Heart right ventricle (tissue), 16 donors: ENCODE measurements at regions not wholly inside any gene's neighbourhood (a gene's known extent, or its start where the extent isn't known, plus 50 kb on each side); places are given as distances from the start of the nearest gene placed in this dataset.

ENCODE experiments used
- ATAC-seq, 8 donors: fragments of 200-7000 bp; cut with Tn5 transposase; one replicate each; pipeline ENCODE4 v1.9.1; 2020; ENCODE audit warnings: mild to moderate bottlenecking in 8 of 8, moderate library complexity in 8 of 8, moderate number of reproducible peaks in 1 of 8
- DNase-seq, 2 donors: peaks; one replicate each; pipeline ENCODE4 v3.0.0-alpha.2; 2020
- H3K27ac ChIP-seq, 10 donors: fragments of 200-600 bp; sonication (generic) in 2 of 10; one replicate each; pipeline versions ENCODE4 v1.5.0 to v1.8.0; 2020 to 2022; ENCODE audit warnings: mild to moderate bottlenecking in 3 of 10
- H3K27me3 ChIP-seq, 7 donors: fragments of 200-600 bp; one replicate each; pipeline ENCODE4 v1.8.0; 2021 to 2022; ENCODE audit warnings: mild to moderate bottlenecking in 2 of 7
- H3K36me3 ChIP-seq, 9 donors: fragments of 200-600 bp; sonication (generic) in 1 of 9; one replicate each; pipeline versions ENCODE4 v1.5.0 to v1.8.0; 2020 to 2022; ENCODE audit warnings: mild to moderate bottlenecking in 2 of 9
- H3K4me1 ChIP-seq, 9 donors: fragments of 200-600 bp; sonication (generic) in 1 of 9; one replicate each; pipeline versions ENCODE4 v1.5.0 to v1.8.0; 2020 to 2022; ENCODE audit warnings: mild to moderate bottlenecking in 4 of 9
- H3K4me3 ChIP-seq, 10 donors: fragments of 200-600 bp; sonication (generic) in 2 of 10; one replicate each; pipeline versions ENCODE4 v1.5.0 to v1.8.0; 2020 to 2022; ENCODE audit warnings: mild to moderate bottlenecking in 7 of 10, moderate library complexity in 2 of 10
- H3K9me3 ChIP-seq, 11 donors: fragments of 200-600 bp in 10 of 11; sonication (generic) in 2 of 11; one replicate each; pipeline versions ENCODE4 v1.5.0 to v1.8.0; 2013 to 2022; ENCODE audit warnings: mild to moderate bottlenecking in 2 of 11, control low read depth in 1 of 11, moderate library complexity in 1 of 11
- WGBS, 2 donors: extraction: QIAGEN DNeasy Blood & Tissue Kit; methylation state at CpG; one replicate each; pipeline ENCODE4 v1.1.7; 2013; ENCODE audit warnings: inconsistent platforms in 1 of 2; 5-methylcytosine and 5-hydroxymethylcytosine counted together
- intact Hi-C, 10 donors: fragments of 100-400 bp; cut with DNase I; formaldehyde crosslinking; loops; one replicate each; pipeline versions ENCODE4 v1.11.1 to v1.14.2; 2022
- TF ChIP-seq, protein P1 (sequence below), 9 donors: fragments of 200-600 bp; sonication (generic) in 2 of 9; IDR thresholded peaks; one replicate each; pipeline versions ENCODE4 v1.5.0 to v1.8.0; 2021 to 2022; ENCODE audit warnings: antibody characterized with exemption in 9 of 9, mild to moderate bottlenecking in 5 of 9, moderate library complexity in 1 of 9
- donor health status: Arrhythmogenic right ventricular cardiomyopathy.
- donor health status: ischemic (EF 13 %, LVEDD 7.1; RV severe dilation, severe dysfunction).
- donor health status: healthy with polysubstance abuse.
- donor health status: DM: no; HTN: yes; CAD: no.
- donor health status: DM: no; HTN: no; CAD: no.
- donor health status: ischemic (EF 25% LVEDD 6.9; RV normal size, moderate dysfunction).
- donor health status: ischemic (EF 25% LVEDD 5.7; RV mildly dilated, moderate dysfunction).
- donor health status: healthy.
- donor health status: DM: yes; HTN: yes; CAD: no.
- donor health status: Ischemic cardiomyopathy.
- donor health status: ischemic (EF 35%, LVEDD 5.7; RV mildly dilated, moderate dysfunction).
- donor health status: nonischemic (EF 11% LVEDD 7.7; RV severe dilation, severe dysfunction).
- donor health status: DM: yes; HTN: yes; CAD: no.
- donor health status: PGD.
- donor health status: ischemic (EF 29% LVEDD 5.4; RV normal size, mild dysfunction).
- donor health status: nonischemic (EF 23%, LVEDD 6.1; RV moderate dilation, normal function).

DNA sequence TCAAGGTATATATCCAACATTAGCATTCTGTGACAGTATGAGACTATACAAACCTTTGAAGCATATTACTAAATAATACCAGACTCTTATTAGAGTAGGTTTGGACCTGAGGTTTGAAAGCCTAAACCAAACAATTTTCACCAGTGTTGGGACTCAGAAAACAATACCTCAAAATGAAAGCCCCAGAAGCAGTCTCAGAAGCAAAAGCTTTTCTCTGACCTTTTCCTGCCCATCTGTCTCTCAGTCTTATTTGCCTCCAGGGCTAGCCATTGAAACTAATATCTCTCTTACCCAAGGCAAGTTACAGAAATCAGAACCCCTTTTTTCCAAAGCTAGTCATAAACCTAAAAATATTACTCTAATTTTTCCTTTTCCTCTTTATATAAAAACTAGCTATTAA lies 163.3 kb downstream of the PTCHD1 start:
- Histone ChIP-seq H3K27ac (no peak overlapping the region), H3K27me3 (no peaks in the 10 kb centered on the region), H3K4me1 (no peaks in the 10 kb centered on the region), H3K9me3 (no peaks in the 10 kb centered on the region), H3K4me3 (no peak overlapping the region), H3K36me3 (no peaks in the 10 kb centered on the region)
- no peak for ATAC-seq
- intact Hi-C loops: no loop called here
- no peak for DNase-seq
- TF ChIP-seq, protein P1, sequence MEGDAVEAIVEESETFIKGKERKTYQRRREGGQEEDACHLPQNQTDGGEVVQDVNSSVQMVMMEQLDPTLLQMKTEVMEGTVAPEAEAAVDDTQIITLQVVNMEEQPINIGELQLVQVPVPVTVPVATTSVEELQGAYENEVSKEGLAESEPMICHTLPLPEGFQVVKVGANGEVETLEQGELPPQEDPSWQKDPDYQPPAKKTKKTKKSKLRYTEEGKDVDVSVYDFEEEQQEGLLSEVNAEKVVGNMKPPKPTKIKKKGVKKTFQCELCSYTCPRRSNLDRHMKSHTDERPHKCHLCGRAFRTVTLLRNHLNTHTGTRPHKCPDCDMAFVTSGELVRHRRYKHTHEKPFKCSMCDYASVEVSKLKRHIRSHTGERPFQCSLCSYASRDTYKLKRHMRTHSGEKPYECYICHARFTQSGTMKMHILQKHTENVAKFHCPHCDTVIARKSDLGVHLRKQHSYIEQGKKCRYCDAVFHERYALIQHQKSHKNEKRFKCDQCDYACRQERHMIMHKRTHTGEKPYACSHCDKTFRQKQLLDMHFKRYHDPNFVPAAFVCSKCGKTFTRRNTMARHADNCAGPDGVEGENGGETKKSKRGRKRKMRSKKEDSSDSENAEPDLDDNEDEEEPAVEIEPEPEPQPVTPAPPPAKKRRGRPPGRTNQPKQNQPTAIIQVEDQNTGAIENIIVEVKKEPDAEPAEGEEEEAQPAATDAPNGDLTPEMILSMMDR (IDR thresholded peaks at IDR 0.05): no peak

DNA sequence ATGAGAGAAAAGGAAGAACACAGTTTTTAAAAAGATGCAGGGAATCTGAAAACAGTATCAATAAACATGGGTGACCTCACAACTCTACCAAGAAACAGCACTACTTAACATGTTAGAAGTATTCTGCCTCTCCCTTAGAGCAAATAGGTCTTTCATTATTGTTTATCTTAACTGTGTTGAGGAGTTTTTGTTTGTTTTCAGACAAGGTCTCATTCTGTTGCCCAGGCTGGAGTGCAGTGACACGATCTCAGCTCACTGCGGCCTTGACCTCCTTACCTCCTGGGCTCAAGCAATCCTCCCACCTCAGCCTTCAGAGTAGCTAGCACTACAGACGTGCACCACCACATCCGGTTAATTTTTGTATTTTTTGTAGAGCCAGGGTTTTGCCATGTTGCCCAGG lies 165.3 kb upstream of the PRDX4 start:
- ATAC-seq: no peak
- Histone ChIP-seq H3K36me3 (no peaks in the 10 kb centered on the region), H3K4me3 (no peak overlapping the region), H3K27ac (no peak overlapping the region), H3K4me1 (no peaks in the 10 kb centered on the region), H3K9me3 (no peaks in the 10 kb centered on the region), H3K27me3 (no peaks in the 10 kb centered on the region)
- TF ChIP-seq, protein P1 (IDR thresholded peaks at IDR 0.05): no peak
- DNase-seq: no peak
- 84 to 87% methylated on average over 4 of the region's 4 CpGs for whole genome bisulfite sequencing, 2 donors
- intact Hi-C loops: no loop called here

DNA sequence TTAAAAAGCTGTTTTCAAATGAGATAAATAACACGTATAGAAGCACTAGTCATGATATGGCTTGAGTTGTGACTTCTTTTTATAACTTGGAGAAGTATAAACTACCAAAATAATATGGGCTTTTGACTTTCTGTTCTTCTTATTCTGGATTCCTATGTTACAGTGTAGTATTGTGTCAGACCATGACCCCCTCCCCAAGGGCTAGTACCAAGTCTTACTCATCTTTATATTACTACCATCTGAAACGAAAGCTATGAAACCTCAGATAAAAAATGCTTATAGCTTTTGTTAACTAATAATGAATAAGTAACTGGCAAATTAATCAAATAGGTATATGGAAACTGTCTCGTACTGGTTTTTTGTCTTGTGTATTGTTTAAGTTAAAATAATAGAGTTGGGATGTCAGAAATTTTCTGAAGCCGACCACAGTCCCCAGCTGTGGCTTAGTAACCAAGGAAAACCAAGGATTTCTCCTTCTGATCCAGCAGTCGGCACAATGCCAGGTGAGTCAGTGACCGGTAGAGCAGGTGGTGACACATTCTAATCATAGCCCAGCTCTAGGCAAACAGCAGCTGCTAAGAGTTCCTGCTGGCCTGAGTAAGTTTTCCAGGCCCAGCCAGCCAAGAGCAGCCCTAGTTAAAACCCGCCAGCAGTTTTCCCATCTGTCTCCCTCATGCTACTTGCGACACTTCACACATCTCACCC lies 163.3 kb upstream of the PRDX4 start:
- WGBS, 2 donors: 27 to 37% methylated on average over 8 of the region's 8 CpGs
- DNase-seq: peak; percentile 57 to 62
- TF ChIP-seq, protein P1 (IDR thresholded peaks at IDR 0.05): no peak

DNA sequence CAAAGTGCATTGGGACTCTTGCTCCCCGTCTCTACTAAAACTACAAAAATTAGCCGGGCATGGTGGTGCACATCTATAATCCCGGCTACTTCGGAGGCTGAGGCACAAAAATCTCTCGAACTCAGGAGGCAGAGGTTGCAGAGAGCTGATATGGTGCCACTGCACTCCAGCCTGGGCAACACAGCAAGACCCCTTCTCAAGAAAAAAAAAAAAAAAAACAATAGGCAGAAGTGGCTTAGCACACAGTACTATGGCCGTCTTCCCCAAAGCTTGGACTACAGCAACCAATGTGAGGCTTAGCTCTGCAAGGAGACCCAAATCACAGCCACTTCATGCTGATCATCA lies 162.8 kb upstream of the PRDX4 start:
- H3K27me3 ChIP-seq: no peaks in the 10 kb centered on the region
- peaks cover 0 to 4% (median 0%) of the 10 kb centered on the region in 11 donors for H3K9me3 ChIP-seq
- DNase-seq (no peak), ATAC-seq (no peak)
- no peak overlapping the region for H3K27ac ChIP-seq
- intact Hi-C loops: no loop called here
- WGBS, 2 donors: 72 to 80% methylated on average over 6 of the region's 6 CpGs
- TF ChIP-seq, protein P1 (IDR thresholded peaks at IDR 0.05): no peak
- no peak overlapping the region for H3K4me3 ChIP-seq
- no peaks in the 10 kb centered on the region for H3K4me1 ChIP-seq
- no peaks in the 10 kb centered on the region for H3K36me3 ChIP-seq

More for the DNA sequence above, 163.3 kb upstream of the PRDX4 start:
- Histone ChIP-seq H3K27me3 (no peaks in the 10 kb centered on the region), H3K4me3 (no peak overlapping the region), H3K36me3 (no peaks in the 10 kb centered on the region), H3K9me3 (no peaks in the 10 kb centered on the region), H3K4me1 (no peaks in the 10 kb centered on the region), H3K27ac (no peak overlapping the region)
- intact Hi-C loops: no loop called here
- peak; percentile 89 to 98 (median 94) for ATAC-seq
